Endothelial cell of umbilical vein (primary cell): ENCODE measurements at regions not wholly inside any gene's neighbourhood (a gene's known extent, or its start where the extent isn't known, plus 50 kb on each side); places are given as distances from the start of the nearest gene placed in this dataset.
"Not testable (repeated sequence)": the region's sequence is repeated elsewhere in the genome, so short reads cannot be mapped to it uniquely, and the experiment has no call there.

Experiments
- BruUV-seq: library from RNA; stranded (reverse); fragments of 400-500 nt; replicated peaks from 2 replicates; lab custom pipeline; 2021; lab: Mats Ljungman, UMichigan
- CTCF ChIA-PET: fragments of 300-600, 350-600 bp; sonication (Branson Sonifier 250); formaldehyde crosslinking; loops from one replicate; lab custom pipeline; 2021; ENCODE audit warnings: antibody characterized with exemption, inconsistent platforms; lab: Charles Lee
- POLR2A ChIA-PET: fragments of 300-600, 350-600 bp; sonication (Branson Sonifier 250); formaldehyde crosslinking; loops from one replicate; lab custom pipeline; 2021; ENCODE audit warnings: antibody characterized with exemption, inconsistent platforms; lab: Charles Lee
- DNase-seq: peaks from one replicate; pipeline ENCODE4 v3.0.0-alpha.2; 2011; ENCODE audit warnings: low read depth, low spot score
- FAIRE-seq: peaks from 2 replicates; lab custom pipeline; 2011; peaks lifted over from hg19 to GRCh38; lab: Jason Lieb, UNC
- H2AFZ ChIP-seq: 2 replicates; pipeline ENCODE4 v1.6.0; 2012; ENCODE audit warnings: low read depth, low read length, control low read depth, inconsistent platforms
- H3K27ac ChIP-seq: 2 replicates; pipeline ENCODE4 v1.5.1; 2011; ENCODE audit warnings: low read depth, mild to moderate bottlenecking, control low read depth, low read length, moderate library complexity; ENCODE audit not compliant: insufficient read depth
- H3K27me3 ChIP-seq, 2 experiments: 2 replicates each; pipeline versions ENCODE4 v1.6.0 to v1.6.1; 2011; ENCODE audit warnings: low read length in 2 of 2, mixed read lengths in 1 of 2; ENCODE audit not compliant: control insufficient read depth in 2 of 2, insufficient read depth in 2 of 2
- H3K36me3 ChIP-seq, 2 experiments: 2 replicates in 1 of 2; 3 replicates in 1 of 2; pipeline ENCODE4 v1.5.1; 2011; ENCODE audit warnings: low read length in 2 of 2, mild to moderate bottlenecking in 1 of 2, moderate library complexity in 1 of 2; ENCODE audit not compliant: control insufficient read depth in 2 of 2, insufficient read depth in 2 of 2; ENCODE audit errors: extremely low read depth in 1 of 2
- H3K4me1 ChIP-seq: 3 replicates; pipeline ENCODE4 v1.5.1; 2011; ENCODE audit warnings: mild to moderate bottlenecking, low read length; ENCODE audit not compliant: control insufficient read depth, insufficient read depth; ENCODE audit errors: extremely low read depth
- H3K4me2 ChIP-seq: 2 replicates; pipeline ENCODE4 v1.6.1; 2011; ENCODE audit warnings: low read length, control low read depth, mixed read lengths; ENCODE audit not compliant: insufficient read depth
- H3K4me3 ChIP-seq, 3 experiments: fragments of 200-600 bp in 1 of 3; sonication (generic), shearing (Covaris generic) in 1 of 3; replicated peaks in 1 of 3; 2 replicates each; pipeline ENCODE4 v1.5.1; 2011 to 2016; ENCODE audit warnings: control low read depth in 3 of 3, low read length in 3 of 3, mild to moderate bottlenecking in 2 of 3, inconsistent platforms in 1 of 3, low read depth in 1 of 3, moderate library complexity in 1 of 3; ENCODE audit not compliant: insufficient read depth in 1 of 3
- H3K79me2 ChIP-seq: 2 replicates; pipeline ENCODE4 v1.6.0; 2012; ENCODE audit warnings: low read length, inconsistent platforms; ENCODE audit not compliant: control insufficient read depth, insufficient read depth
- H3K9ac ChIP-seq: replicated peaks from 2 replicates; pipeline ENCODE3; 2011; ENCODE audit warnings: low read length, control low read depth; ENCODE audit not compliant: insufficient read depth; ENCODE audit errors: extremely low read depth
- H3K9me1 ChIP-seq: replicated peaks from 3 replicates; pipeline ENCODE4 v1.6.0; 2011; ENCODE audit warnings: mild to moderate bottlenecking, low read length; ENCODE audit not compliant: control insufficient read depth, insufficient read depth; ENCODE audit errors: extremely low read depth
- H3K9me3 ChIP-seq: replicated peaks from 2 replicates; pipeline ENCODE4 v1.5.1; 2012; ENCODE audit warnings: low read length, inconsistent platforms; ENCODE audit not compliant: control insufficient read depth, insufficient read depth
- H4K20me1 ChIP-seq: replicated peaks from 2 replicates; pipeline ENCODE3; 2011; ENCODE audit warnings: mild to moderate bottlenecking, low read length; ENCODE audit not compliant: control insufficient read depth, insufficient read depth; ENCODE audit errors: extremely low read depth
- dilution Hi-C: fragments of 300-500 bp; cut with MboI; formaldehyde crosslinking; loops from one replicate; pipeline ENCODE4 v1.15.0; 2019; ENCODE audit warnings: low sequenced_read_pairs; ENCODE audit not compliant: extremely low pct_ligation_motif_present
- intact Hi-C: fragments of 100-400 bp; cut with micrococcal nuclease; formaldehyde crosslinking; loops from one replicate; pipeline ENCODE4 v1.10.0; 2022

GRCh38 chr1:188812153-188812552 lies 1665.5 kb downstream of the BRINP3 start:
- H3K4me3 ChIP-seq, POLR2A ChIA-PET, H3K9ac ChIP-seq, H3K9me3 ChIP-seq, DNase-seq, intact Hi-C loops, dilution Hi-C loops, H3K36me3 ChIP-seq, H3K9me1 ChIP-seq, BruUV-seq, H3K27ac ChIP-seq, H3K4me2 ChIP-seq, H2AFZ ChIP-seq, H4K20me1 ChIP-seq, H3K79me2 ChIP-seq, FAIRE-seq, H3K4me1 ChIP-seq, H3K27me3 ChIP-seq: not testable (repeated sequence)
- CTCF ChIA-PET = interaction anchor here (1.1 to 2.3 kb wide), 2 partner anchors 10 to 13 kb away, joined by 3 to 7 read pairs; no protein-coding TSS in a partner anchor

DNA sequence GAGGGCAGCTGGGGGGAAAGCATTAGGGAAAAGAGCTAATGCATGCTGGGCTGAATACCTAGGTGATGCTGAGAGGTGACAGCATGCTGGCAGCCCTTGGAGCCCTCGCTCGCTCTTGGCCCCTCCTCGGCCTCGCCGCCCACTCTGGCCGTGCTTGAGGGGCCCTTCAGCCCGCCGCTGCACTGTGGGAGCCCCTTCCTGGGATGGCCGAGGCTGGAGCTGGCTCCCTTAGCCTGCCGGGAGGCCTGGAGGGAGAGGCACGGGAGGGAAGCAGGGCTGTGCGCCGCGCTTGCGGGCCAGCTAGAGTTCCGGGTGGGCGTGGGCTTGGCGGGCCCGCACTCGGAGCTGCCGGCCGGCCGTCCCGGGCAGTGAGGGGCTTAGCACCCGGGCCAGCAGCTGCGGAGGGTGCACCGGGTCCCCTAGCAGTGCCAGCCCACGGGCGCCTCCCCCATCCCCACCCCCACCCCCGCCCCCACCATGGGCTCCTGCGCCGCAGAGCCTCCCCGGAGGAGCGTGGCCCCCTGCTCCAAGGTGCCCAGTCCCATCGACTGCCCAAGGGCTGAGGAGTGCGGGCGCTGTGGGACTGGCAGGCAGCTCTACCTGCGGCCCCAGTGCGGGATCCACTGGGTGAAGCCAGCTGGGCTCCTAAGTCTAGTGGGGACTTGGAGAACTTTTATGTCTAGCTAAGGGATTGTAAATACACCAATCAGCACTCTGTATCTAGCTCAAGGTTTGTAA lies 1664.7 kb downstream of the BRINP3 start:
- H3K9me1 ChIP-seq, H3K27ac ChIP-seq, H3K9me3 ChIP-seq, intact Hi-C loops, H3K4me2 ChIP-seq, H2AFZ ChIP-seq, H3K4me3 ChIP-seq, POLR2A ChIA-PET, DNase-seq, H3K9ac ChIP-seq, dilution Hi-C loops, FAIRE-seq, H3K27me3 ChIP-seq, H3K4me1 ChIP-seq, H4K20me1 ChIP-seq, BruUV-seq, H3K79me2 ChIP-seq, H3K36me3 ChIP-seq: not testable (repeated sequence)
- CTCF ChIA-PET = interaction anchor here (1.1 to 2.3 kb wide), 2 partner anchors 9 kb away, joined by 3 to 7 read pairs; no protein-coding TSS in a partner anchor
